HEK293T (cell line): ENCODE measurements at regions not wholly inside any gene's neighbourhood (a gene's known extent, or its start where the extent isn't known, plus 50 kb on each side); places are given as distances from the start of the nearest gene placed in this dataset.

Source experiments
- CTCF ChIA-PET: fragments of 350-600 bp; formaldehyde crosslinking; extraction: SDS; loops from one replicate; lab custom pipeline; 2021; ENCODE audit warnings: antibody characterized with exemption, inconsistent platforms; lab: Yijun Ruan, JAX
- POLR2A ChIA-PET: fragments of 350-600 bp; formaldehyde crosslinking; extraction: SDS; loops from one replicate; lab custom pipeline; 2020; ENCODE audit warnings: antibody characterized with exemption, inconsistent platforms; lab: Yijun Ruan, JAX
- DNase-seq: peaks from one replicate; pipeline ENCODE4 v3.0.0; 2012; ENCODE audit warnings: mixed read lengths; ENCODE audit errors: extremely low spot score
- ARNT ChIP-seq: fragments of 450-650 bp; IDR thresholded peaks from 2 replicates; pipeline ENCODE4 v1.6.1; 2017; ENCODE audit warnings: mild to moderate bottlenecking
- BHLHE40 ChIP-seq: fragments of 450-650 bp; IDR thresholded peaks from 2 replicates; pipeline ENCODE4 v1.6.1; 2016; ENCODE audit warnings: mild to moderate bottlenecking, moderate library complexity, borderline replicate concordance
- CTBP1 ChIP-seq: fragments of 450-650 bp; IDR thresholded peaks from 2 replicates; pipeline ENCODE4 v1.6.1; 2016; ENCODE audit warnings: borderline replicate concordance
- ELF4 ChIP-seq: fragments of 450-650 bp; IDR thresholded peaks from 2 replicates; pipeline ENCODE4 v1.6.1; 2017; ENCODE audit warnings: antibody characterized with exemption
- FOXA1 ChIP-seq: fragments of 450-650 bp; IDR thresholded peaks from 2 replicates; pipeline ENCODE4 v1.6.1; 2016; ENCODE audit warnings: mild to moderate bottlenecking
- FOXK2 ChIP-seq: fragments of 450-650 bp; IDR thresholded peaks from 2 replicates; pipeline ENCODE4 v1.6.1; 2016; ENCODE audit warnings: mild to moderate bottlenecking
- FOXM1 ChIP-seq: fragments of 450-650 bp; IDR thresholded peaks from 2 replicates; pipeline ENCODE4 v1.6.1; 2017; ENCODE audit warnings: mild to moderate bottlenecking, borderline replicate concordance
- HDGF ChIP-seq: fragments of 450-650 bp; IDR thresholded peaks from 2 replicates; pipeline ENCODE4 v1.6.1; 2017; ENCODE audit warnings: antibody characterized with exemption, borderline replicate concordance
- L3MBTL2 ChIP-seq: fragments of 450-650 bp; conservative IDR thresholded peaks from 2 replicates; pipeline ENCODE4 v1.6.1; 2016; ENCODE audit warnings: mild to moderate bottlenecking
- LEF1 ChIP-seq: fragments of 450-650 bp; IDR thresholded peaks from 2 replicates; pipeline ENCODE4 v1.6.1; 2017; ENCODE audit warnings: mild to moderate bottlenecking, borderline replicate concordance
- NFRKB ChIP-seq: fragments of 450-650 bp; IDR thresholded peaks from 2 replicates; pipeline ENCODE4 v1.6.1; 2016; ENCODE audit warnings: mild to moderate bottlenecking, moderate library complexity
- PKNOX1 ChIP-seq: fragments of 450-650 bp; IDR thresholded peaks from 2 replicates; pipeline ENCODE4 v1.6.1; 2016
- SP1 ChIP-seq: fragments of 450-650 bp; IDR thresholded peaks from 2 replicates; pipeline ENCODE4 v1.6.1; 2017
- SUZ12 ChIP-seq: fragments of 450-650 bp; IDR thresholded peaks from 2 replicates; pipeline ENCODE4 v1.6.1; 2016; ENCODE audit warnings: mild to moderate bottlenecking
- TARDBP ChIP-seq: fragments of 450-650 bp; IDR thresholded peaks from 2 replicates; pipeline ENCODE4 v1.6.1; 2016
- ZNF384 ChIP-seq: fragments of 450-650 bp; IDR thresholded peaks from 2 replicates; pipeline ENCODE4 v1.6.1; 2016

- POLR2A ChIA-PET: no interaction called here
- DNase-seq: no peak
- CTCF ChIA-PET: no interaction called here
- TF ChIP-seq FOXK2: no peak
- TF ChIP-seq SP1: no peak
- no peak for TF ChIP-seq ZNF384
- TF ChIP-seq ARNT: no peak
- TF ChIP-seq FOXA1: no peak
- no peak for TF ChIP-seq HDGF
- TF ChIP-seq LEF1: no peak
- TF ChIP-seq L3MBTL2: no peak
- no peak for TF ChIP-seq BHLHE40
- TF ChIP-seq ELF4: no peak
- no peak for TF ChIP-seq SUZ12
- TF ChIP-seq PKNOX1: no peak
- no peak for TF ChIP-seq FOXM1
- no peak for TF ChIP-seq NFRKB
- no peak for TF ChIP-seq CTBP1
- TF ChIP-seq TARDBP: no peak
These were observed 270.7 kb upstream of the SOX9 start for GRCh38 chr17:71849783-71850768.

DNA sequence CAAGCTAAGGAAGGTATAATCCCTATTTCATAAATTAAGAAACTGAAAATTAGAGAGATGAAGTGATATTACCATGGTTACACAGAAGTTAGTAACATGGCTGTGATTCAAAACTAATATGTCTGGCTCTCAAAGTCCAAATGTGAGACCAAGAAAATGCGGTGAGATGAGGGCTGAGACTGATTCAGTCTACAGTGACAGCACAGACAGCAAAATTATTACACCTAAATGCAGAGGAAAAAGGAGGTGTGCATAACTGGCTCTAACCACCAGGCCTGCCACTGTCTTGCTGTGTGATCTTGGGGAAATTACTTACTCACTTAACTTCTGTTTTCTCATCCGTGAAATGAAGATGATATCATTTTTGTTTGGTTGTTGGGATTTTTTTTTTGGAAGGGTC lies 270.0 kb upstream of the SOX9 start:
- ChIA-PET CTCF (no interaction called here), POLR2A (no interaction called here)
- TF ChIP-seq SUZ12 (no peak), L3MBTL2 (no peak), HDGF (no peak), ELF4 (no peak), FOXM1 (no peak), FOXA1 (no peak), FOXK2 (no peak), SP1 (no peak), CTBP1 (no peak), NFRKB (no peak), BHLHE40 (no peak)
- no peak for DNase-seq

- TF ChIP-seq L3MBTL2 (no peak), FOXA1 (no peak), ARNT (no peak), BHLHE40 (no peak), PKNOX1 (no peak), FOXK2 (no peak), ZNF384 (no peak), CTBP1 (no peak), SUZ12 (no peak), TARDBP (no peak), FOXM1 (no peak), ELF4 (no peak)
- POLR2A ChIA-PET: no interaction called here
- no peak for DNase-seq
- CTCF ChIA-PET: no interaction called here
These were observed 265.8 kb upstream of the SOX9 start for GRCh38 chr17:71855010-71855409.

- CTCF ChIA-PET: interaction anchor here (0.7 kb wide), 1 partner anchor 102 kb away, joined by 4 read pairs; no protein-coding TSS in a partner anchor
- TF ChIP-seq ARNT: no peak
- TF ChIP-seq NFRKB: no peak
- TF ChIP-seq PKNOX1: no peak
- TF ChIP-seq ZNF384: no peak
- TF ChIP-seq L3MBTL2: no peak
- no peak for TF ChIP-seq CTBP1
- TF ChIP-seq SP1: no peak
- no peak for TF ChIP-seq FOXA1
- TF ChIP-seq ELF4: no peak
- no peak for TF ChIP-seq BHLHE40
- no peak for TF ChIP-seq SUZ12
- TF ChIP-seq FOXM1: no peak
- TF ChIP-seq LEF1: no peak
- no peak for TF ChIP-seq HDGF
- no peak for TF ChIP-seq FOXK2
- POLR2A ChIA-PET: no interaction called here
- no peak for DNase-seq
These were observed 256.1 kb upstream of the SOX9 start for GRCh38 chr17:71864755-71865154.

DNA sequence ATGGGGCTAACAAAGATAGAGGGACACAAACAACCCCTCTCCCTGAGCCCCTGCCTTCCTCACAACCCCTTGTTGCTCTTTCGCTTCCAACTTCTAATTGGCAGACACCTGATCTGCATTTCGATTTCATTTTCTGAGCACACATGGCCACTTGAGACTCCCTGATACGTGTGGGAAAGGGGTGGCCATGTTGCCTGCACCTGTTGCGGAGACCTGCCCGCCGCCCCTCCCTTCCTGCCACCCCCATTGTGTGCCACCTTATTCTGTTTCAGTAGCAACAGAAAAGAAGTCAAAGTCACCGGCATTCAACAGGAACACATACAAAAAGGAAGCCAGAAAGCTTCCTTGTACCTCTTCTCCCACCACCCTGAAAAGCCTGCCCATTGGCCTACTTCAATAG lies 254.7 kb upstream of the SOX9 start:
- ChIA-PET CTCF (interaction anchor here (0.6 kb wide), 1 partner anchor 126 kb away, joined by 3 read pairs; no protein-coding TSS in a partner anchor), POLR2A (no interaction called here)
- no peak for DNase-seq
- TF ChIP-seq LEF1 (no peak), TARDBP (no peak), HDGF (no peak), PKNOX1 (no peak), FOXM1 (no peak), ARNT (no peak), SUZ12 (no peak)
